ENCODE measurements at regions not wholly inside any gene's neighbourhood (a gene's known extent, or its start where the extent isn't known, plus 50 kb on each side); places are given as distances from the start of the nearest gene placed in this dataset.

GRCh38 chr5:92378966-92379611 is 996.0 kb upstream of the ARRDC3 start:
- Mint-ChIP-seq H3K36me3 (no peaks in the 10 kb centered on the region), H3K27me3 (ENCODE audit: low read depth) (no peaks in the 10 kb centered on the region), H3K9me3 (0 out of 2 replicates have a peak, but pooled peaks cover 5% of the 10 kb centered on the region), H3K4me3 (no peak overlapping the region), H3K4me1 (peaks cover 15% of the 10 kb centered on the region), H3K27ac (0 out of 2 replicates have a peak overlapping the region, but pooled peaks have one; percentile 53)
- TF ChIP-seq CBFB (CRISPR knock-in tag; IDR thresholded peaks at IDR 0.05; ENCODE audit: low read depth) (no peak), CREM (CRISPR knock-in tag; IDR thresholded peaks at IDR 0.05) (no peak), TP53 (CRISPR knock-in tag; IDR thresholded peaks at IDR 0.05) (no peak), ZNF232 (CRISPR knock-in tag; IDR thresholded peaks at IDR 0.05) (no peak), ZNF138 (CRISPR knock-in tag; conservative IDR thresholded peaks at IDR 0.05) (no peak), E2F1 (CRISPR knock-in tag; IDR thresholded peaks at IDR 0.05) (no peak), ZNF121 (CRISPR knock-in tag; IDR thresholded peaks at IDR 0.05) (no peak), MXD4 (CRISPR knock-in tag; IDR thresholded peaks at IDR 0.05; ENCODE audit: borderline replicate concordance) (no peak), PRDM15 (CRISPR knock-in tag; IDR thresholded peaks at IDR 0.05) (no peak), ATF3 (CRISPR knock-in tag; conservative IDR thresholded peaks at IDR 0.05) (no peak)
- TF ChIP-seq, protein P1, sequence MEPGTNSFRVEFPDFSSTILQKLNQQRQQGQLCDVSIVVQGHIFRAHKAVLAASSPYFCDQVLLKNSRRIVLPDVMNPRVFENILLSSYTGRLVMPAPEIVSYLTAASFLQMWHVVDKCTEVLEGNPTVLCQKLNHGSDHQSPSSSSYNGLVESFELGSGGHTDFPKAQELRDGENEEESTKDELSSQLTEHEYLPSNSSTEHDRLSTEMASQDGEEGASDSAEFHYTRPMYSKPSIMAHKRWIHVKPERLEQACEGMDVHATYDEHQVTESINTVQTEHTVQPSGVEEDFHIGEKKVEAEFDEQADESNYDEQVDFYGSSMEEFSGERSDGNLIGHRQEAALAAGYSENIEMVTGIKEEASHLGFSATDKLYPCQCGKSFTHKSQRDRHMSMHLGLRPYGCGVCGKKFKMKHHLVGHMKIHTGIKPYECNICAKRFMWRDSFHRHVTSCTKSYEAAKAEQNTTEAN (CRISPR knock-in tag; IDR thresholded peaks at IDR 0.05) = no peak
- TF ChIP-seq, protein P2, sequence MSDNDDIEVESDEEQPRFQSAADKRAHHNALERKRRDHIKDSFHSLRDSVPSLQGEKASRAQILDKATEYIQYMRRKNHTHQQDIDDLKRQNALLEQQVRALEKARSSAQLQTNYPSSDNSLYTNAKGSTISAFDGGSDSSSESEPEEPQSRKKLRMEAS (CRISPR knock-in tag; IDR thresholded peaks at IDR 0.05) = no peak
- TF ChIP-seq, protein P3, sequence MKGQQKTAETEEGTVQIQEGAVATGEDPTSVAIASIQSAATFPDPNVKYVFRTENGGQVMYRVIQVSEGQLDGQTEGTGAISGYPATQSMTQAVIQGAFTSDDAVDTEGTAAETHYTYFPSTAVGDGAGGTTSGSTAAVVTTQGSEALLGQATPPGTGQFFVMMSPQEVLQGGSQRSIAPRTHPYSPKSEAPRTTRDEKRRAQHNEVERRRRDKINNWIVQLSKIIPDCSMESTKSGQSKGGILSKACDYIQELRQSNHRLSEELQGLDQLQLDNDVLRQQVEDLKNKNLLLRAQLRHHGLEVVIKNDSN (CRISPR knock-in tag; IDR thresholded peaks at IDR 0.05) = no peak
- DNase-seq (ENCODE audit: low spot score) = peak; percentile 16
- ATAC-seq = peak; percentile 85
- ChIA-PET CTCF (no interaction called here), POLR2A (no interaction called here)

- Mint-ChIP-seq H3K27me3 (ENCODE audit: low read depth) (no peaks in the 10 kb centered on the region), H3K4me1 (peaks cover 20% of the 10 kb centered on the region), H3K4me3 (no peak overlapping the region), H3K27ac (no peak overlapping the region), H3K9me3 (0 out of 2 replicates have a peak, but pooled peaks cover 9% of the 10 kb centered on the region), H3K36me3 (no peaks in the 10 kb centered on the region)
- no peak for DNase-seq (ENCODE audit: low spot score)
- ChIA-PET CTCF (no interaction called here), POLR2A (no interaction called here)
- no peak for ATAC-seq
- TF ChIP-seq NR1H2 (CRISPR knock-in tag; IDR thresholded peaks at IDR 0.05) = no peak
- TF ChIP-seq, protein P4, sequence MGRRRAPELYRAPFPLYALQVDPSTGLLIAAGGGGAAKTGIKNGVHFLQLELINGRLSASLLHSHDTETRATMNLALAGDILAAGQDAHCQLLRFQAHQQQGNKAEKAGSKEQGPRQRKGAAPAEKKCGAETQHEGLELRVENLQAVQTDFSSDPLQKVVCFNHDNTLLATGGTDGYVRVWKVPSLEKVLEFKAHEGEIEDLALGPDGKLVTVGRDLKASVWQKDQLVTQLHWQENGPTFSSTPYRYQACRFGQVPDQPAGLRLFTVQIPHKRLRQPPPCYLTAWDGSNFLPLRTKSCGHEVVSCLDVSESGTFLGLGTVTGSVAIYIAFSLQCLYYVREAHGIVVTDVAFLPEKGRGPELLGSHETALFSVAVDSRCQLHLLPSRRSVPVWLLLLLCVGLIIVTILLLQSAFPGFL (CRISPR knock-in tag; IDR thresholded peaks at IDR 0.05; ENCODE audit: borderline replicate concordance) = no peak
- no peak for TF ChIP-seq IRF2 (CRISPR knock-in tag; IDR thresholded peaks at IDR 0.05; ENCODE audit: borderline replicate concordance, low read depth)
- TF ChIP-seq, protein P5, sequence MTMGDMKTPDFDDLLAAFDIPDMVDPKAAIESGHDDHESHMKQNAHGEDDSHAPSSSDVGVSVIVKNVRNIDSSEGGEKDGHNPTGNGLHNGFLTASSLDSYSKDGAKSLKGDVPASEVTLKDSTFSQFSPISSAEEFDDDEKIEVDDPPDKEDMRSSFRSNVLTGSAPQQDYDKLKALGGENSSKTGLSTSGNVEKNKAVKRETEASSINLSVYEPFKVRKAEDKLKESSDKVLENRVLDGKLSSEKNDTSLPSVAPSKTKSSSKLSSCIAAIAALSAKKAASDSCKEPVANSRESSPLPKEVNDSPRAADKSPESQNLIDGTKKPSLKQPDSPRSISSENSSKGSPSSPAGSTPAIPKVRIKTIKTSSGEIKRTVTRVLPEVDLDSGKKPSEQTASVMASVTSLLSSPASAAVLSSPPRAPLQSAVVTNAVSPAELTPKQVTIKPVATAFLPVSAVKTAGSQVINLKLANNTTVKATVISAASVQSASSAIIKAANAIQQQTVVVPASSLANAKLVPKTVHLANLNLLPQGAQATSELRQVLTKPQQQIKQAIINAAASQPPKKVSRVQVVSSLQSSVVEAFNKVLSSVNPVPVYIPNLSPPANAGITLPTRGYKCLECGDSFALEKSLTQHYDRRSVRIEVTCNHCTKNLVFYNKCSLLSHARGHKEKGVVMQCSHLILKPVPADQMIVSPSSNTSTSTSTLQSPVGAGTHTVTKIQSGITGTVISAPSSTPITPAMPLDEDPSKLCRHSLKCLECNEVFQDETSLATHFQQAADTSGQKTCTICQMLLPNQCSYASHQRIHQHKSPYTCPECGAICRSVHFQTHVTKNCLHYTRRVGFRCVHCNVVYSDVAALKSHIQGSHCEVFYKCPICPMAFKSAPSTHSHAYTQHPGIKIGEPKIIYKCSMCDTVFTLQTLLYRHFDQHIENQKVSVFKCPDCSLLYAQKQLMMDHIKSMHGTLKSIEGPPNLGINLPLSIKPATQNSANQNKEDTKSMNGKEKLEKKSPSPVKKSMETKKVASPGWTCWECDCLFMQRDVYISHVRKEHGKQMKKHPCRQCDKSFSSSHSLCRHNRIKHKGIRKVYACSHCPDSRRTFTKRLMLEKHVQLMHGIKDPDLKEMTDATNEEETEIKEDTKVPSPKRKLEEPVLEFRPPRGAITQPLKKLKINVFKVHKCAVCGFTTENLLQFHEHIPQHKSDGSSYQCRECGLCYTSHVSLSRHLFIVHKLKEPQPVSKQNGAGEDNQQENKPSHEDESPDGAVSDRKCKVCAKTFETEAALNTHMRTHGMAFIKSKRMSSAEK (CRISPR knock-in tag; IDR thresholded peaks at IDR 0.05; ENCODE audit: borderline replicate concordance) = no peak
- TF ChIP-seq, protein P1 (CRISPR knock-in tag; IDR thresholded peaks at IDR 0.05) = no peak
- TF ChIP-seq, protein P6, sequence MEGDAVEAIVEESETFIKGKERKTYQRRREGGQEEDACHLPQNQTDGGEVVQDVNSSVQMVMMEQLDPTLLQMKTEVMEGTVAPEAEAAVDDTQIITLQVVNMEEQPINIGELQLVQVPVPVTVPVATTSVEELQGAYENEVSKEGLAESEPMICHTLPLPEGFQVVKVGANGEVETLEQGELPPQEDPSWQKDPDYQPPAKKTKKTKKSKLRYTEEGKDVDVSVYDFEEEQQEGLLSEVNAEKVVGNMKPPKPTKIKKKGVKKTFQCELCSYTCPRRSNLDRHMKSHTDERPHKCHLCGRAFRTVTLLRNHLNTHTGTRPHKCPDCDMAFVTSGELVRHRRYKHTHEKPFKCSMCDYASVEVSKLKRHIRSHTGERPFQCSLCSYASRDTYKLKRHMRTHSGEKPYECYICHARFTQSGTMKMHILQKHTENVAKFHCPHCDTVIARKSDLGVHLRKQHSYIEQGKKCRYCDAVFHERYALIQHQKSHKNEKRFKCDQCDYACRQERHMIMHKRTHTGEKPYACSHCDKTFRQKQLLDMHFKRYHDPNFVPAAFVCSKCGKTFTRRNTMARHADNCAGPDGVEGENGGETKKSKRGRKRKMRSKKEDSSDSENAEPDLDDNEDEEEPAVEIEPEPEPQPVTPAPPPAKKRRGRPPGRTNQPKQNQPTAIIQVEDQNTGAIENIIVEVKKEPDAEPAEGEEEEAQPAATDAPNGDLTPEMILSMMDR (IDR thresholded peaks at IDR 0.05) = no peak
Measured at GRCh38 chr5:92374859-92375258, 991.7 kb upstream of the ARRDC3 start.
